ENCODE measurements at regions not wholly inside any gene's neighbourhood (a gene's known extent, or its start where the extent isn't known, plus 50 kb on each side); places are given as distances from the start of the nearest gene placed in this dataset.

- TF ChIP-seq, protein P1, sequence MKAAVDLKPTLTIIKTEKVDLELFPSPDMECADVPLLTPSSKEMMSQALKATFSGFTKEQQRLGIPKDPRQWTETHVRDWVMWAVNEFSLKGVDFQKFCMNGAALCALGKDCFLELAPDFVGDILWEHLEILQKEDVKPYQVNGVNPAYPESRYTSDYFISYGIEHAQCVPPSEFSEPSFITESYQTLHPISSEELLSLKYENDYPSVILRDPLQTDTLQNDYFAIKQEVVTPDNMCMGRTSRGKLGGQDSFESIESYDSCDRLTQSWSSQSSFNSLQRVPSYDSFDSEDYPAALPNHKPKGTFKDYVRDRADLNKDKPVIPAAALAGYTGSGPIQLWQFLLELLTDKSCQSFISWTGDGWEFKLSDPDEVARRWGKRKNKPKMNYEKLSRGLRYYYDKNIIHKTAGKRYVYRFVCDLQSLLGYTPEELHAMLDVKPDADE (IDR thresholded peaks at IDR 0.05), result no peak
- TF ChIP-seq EZH2 (IDR thresholded peaks at IDR 0.05; ENCODE audit: low read depth, unreplicated experiment), result no peak
- TF ChIP-seq ZNF114 (CRISPR knock-in tag; IDR thresholded peaks at IDR 0.05), result no peak
- no peak for TF ChIP-seq STAT1 (IDR thresholded peaks at IDR 0.05; ENCODE audit: unreplicated experiment)
- no peak for TF ChIP-seq NANOG (IDR thresholded peaks at IDR 0.05; ENCODE audit: borderline replicate concordance)
- TF ChIP-seq ZNF331 (CRISPR knock-in tag; IDR thresholded peaks at IDR 0.05; ENCODE audit: low read depth), result no peak
- no peak for TF ChIP-seq ZNF462 (CRISPR knock-in tag; IDR thresholded peaks at IDR 0.05)
Observed at GRCh38 chr10:65335311-65335710, 1590.5 kb upstream of the LRRTM3 start (continued).

DNA sequence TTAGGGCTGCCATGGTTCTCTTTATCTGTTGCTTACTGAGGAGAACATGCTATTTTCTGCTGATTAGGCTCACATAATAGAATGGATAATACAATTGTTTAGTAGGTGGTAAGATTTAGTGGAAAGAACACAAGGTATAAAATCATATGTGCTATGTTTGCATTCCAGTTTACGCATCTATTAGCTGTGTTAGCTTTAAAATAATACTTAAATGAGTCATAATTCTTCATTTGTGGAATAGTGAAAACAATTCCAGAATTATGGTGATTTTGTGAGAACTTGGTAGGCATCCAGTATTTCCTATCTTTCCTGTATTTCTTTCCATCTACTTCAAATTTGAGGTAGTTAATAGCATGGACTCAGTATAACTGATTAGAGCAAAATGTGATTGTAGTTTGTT is 1585.5 kb upstream of the LRRTM3 start:
- no peak overlapping the region for H3K27ac ChIP-seq (ENCODE audit: low read depth)
- Mint-ChIP-seq H3K36me3 (ENCODE audit: low read depth) (no peaks in the 10 kb centered on the region), H3K27me3 (ENCODE audit: insufficient read depth, low read depth, poor library complexity) (no peaks in the 10 kb centered on the region), H3K27ac (no peak overlapping the region), H3K4me3 (no peak overlapping the region), H3K9me3 (no peaks in the 10 kb centered on the region), H3K4me1 (no peaks in the 10 kb centered on the region)
- DNase-seq (ENCODE audit: low spot score) (no peak), ATAC-seq (no peak)
- H3K27me3 ChIP-seq (ENCODE audit: insufficient read depth), result no peaks in the 10 kb centered on the region
- no peaks in the 10 kb centered on the region for H3K36me3 ChIP-seq (ENCODE audit: insufficient read depth)
- H3K4me1 ChIP-seq (ENCODE audit: insufficient read depth), result no peaks in the 10 kb centered on the region
- H3F3A ChIP-seq (replicated peaks; ENCODE audit: low read depth), result no peaks in the 10 kb centered on the region
- H4K20me1 ChIP-seq (replicated peaks; ENCODE audit: insufficient read depth), result no peaks in the 10 kb centered on the region
- H3K4me2 ChIP-seq, result no peak overlapping the region
- no peaks in the 10 kb centered on the region for H3K79me2 ChIP-seq (replicated peaks; ENCODE audit: insufficient read depth)
- H3K9me2 ChIP-seq (ENCODE audit: insufficient read depth), result no peaks in the 10 kb centered on the region; the same call in 1 of the 2 replicates
- no peak overlapping the region for H2AFZ ChIP-seq
- H3K4me3 ChIP-seq, result no peak overlapping the region
- TF ChIP-seq JUNB (IDR thresholded peaks at IDR 0.05; ENCODE audit: unreplicated experiment) (no peak), ZNF462 (CRISPR knock-in tag; IDR thresholded peaks at IDR 0.05) (no peak), EZH2phosphoT487 (IDR thresholded peaks at IDR 0.05; ENCODE audit: unreplicated experiment) (no peak)
